Keratinocyte (primary cell): ENCODE measurements at regions not wholly inside any gene's neighbourhood (a gene's known extent, or its start where the extent isn't known, plus 50 kb on each side); places are given as distances from the start of the nearest gene placed in this dataset.

Source experiments
- DNase-seq: peaks from one replicate; pipeline ENCODE4 v3.0.0-alpha.2; 2011; ENCODE audit warnings: low read depth, missing footprints, low spot score
- FAIRE-seq: peaks from 2 replicates; lab custom pipeline; 2011; peaks lifted over from hg19 to GRCh38; lab: Jason Lieb, UNC
- H2AFZ ChIP-seq: 2 replicates; pipeline ENCODE4 v1.6.0; 2012; ENCODE audit warnings: low read length, control low read depth, inconsistent platforms; ENCODE audit not compliant: control insufficient read depth
- H3K27ac ChIP-seq: 2 replicates; pipeline ENCODE4 v1.5.1; 2011; ENCODE audit warnings: low read length; ENCODE audit not compliant: control insufficient read depth, insufficient read depth
- H3K27me3 ChIP-seq: 3 replicates; pipeline ENCODE4 v1.6.0; 2011; ENCODE audit warnings: low read length; ENCODE audit not compliant: control insufficient read depth, insufficient read depth; ENCODE audit errors: extremely low read depth
- H3K36me3 ChIP-seq, 2 experiments: 2 replicates in 1 of 2; 3 replicates in 1 of 2; pipeline ENCODE4 v1.5.1; 2011; ENCODE audit warnings: low read length in 2 of 2, mild to moderate bottlenecking in 1 of 2; ENCODE audit not compliant: control insufficient read depth in 2 of 2, insufficient read depth in 2 of 2; ENCODE audit errors: extremely low read depth in 1 of 2
- H3K4me1 ChIP-seq: 3 replicates; pipeline ENCODE4 v1.5.1; 2011; ENCODE audit warnings: low read length; ENCODE audit not compliant: control insufficient read depth, insufficient read depth; ENCODE audit errors: extremely low read depth
- H3K4me2 ChIP-seq: 3 replicates; pipeline ENCODE4 v1.6.0; 2011; ENCODE audit warnings: low read depth, low read length; ENCODE audit not compliant: control insufficient read depth, insufficient read depth; ENCODE audit errors: extremely low read depth
- H3K4me3 ChIP-seq, 3 experiments: fragments of 200-600 bp in 1 of 3; sonication (generic) in 1 of 3; 2 replicates in 2 of 3; 3 replicates in 1 of 3; pipeline ENCODE4 v1.5.1; 2011 to 2016; ENCODE audit warnings: low read length in 3 of 3, mild to moderate bottlenecking in 3 of 3, control low read depth in 2 of 3, inconsistent platforms in 1 of 3, low read depth in 1 of 3, mixed read lengths in 1 of 3, mixed run types in 1 of 3, moderate library complexity in 1 of 3; ENCODE audit not compliant: control insufficient read depth in 2 of 3, insufficient read depth in 2 of 3; ENCODE audit errors: extremely low read depth in 1 of 3
- H3K79me2 ChIP-seq: 2 replicates; pipeline ENCODE4 v1.6.0; 2012; ENCODE audit warnings: low read length; ENCODE audit not compliant: control insufficient read depth, insufficient read depth
- H3K9ac ChIP-seq: 3 replicates; pipeline ENCODE4 v1.6.0; 2011; ENCODE audit warnings: low read length; ENCODE audit not compliant: control insufficient read depth, insufficient read depth; ENCODE audit errors: extremely low read depth
- H3K9me1 ChIP-seq: 3 replicates; pipeline ENCODE4 v1.6.0; 2011; ENCODE audit warnings: low read length; ENCODE audit not compliant: control insufficient read depth, insufficient read depth; ENCODE audit errors: extremely low read depth
- H3K9me3 ChIP-seq: 2 replicates; pipeline ENCODE4 v1.5.1; 2012; ENCODE audit warnings: low read depth, low read length; ENCODE audit not compliant: control insufficient read depth
- H4K20me1 ChIP-seq: 3 replicates; pipeline ENCODE4 v1.6.0; 2011; ENCODE audit warnings: low read length; ENCODE audit not compliant: control insufficient read depth, insufficient read depth; ENCODE audit errors: extremely low read depth
- EZH2 ChIP-seq: IDR thresholded peaks from one replicate; pipeline ENCODE4 v1.6.1; 2012; ENCODE audit warnings: inconsistent platforms, mild to moderate bottlenecking, low read length, moderate library complexity
- dilution Hi-C: fragments of 300-500 bp; cut with MboI; formaldehyde crosslinking; loops from one replicate; pipeline ENCODE4 v1.7.0; 2020; ENCODE audit warnings: low sequenced_read_pairs; ENCODE audit not compliant: extremely low pct_ligation_motif_present
- TF ChIP-seq, protein P1 (sequence below), 3 experiments: IDR thresholded peaks in 1 of 3; conservative IDR thresholded peaks in 1 of 3; optimal IDR thresholded peaks in 1 of 3; 2 replicates in 2 of 3; 3 replicates in 1 of 3; pipeline versions ENCODE3 to v1.5.1; 2011; ENCODE audit warnings: low read length in 3 of 3, mild to moderate bottlenecking in 3 of 3, moderate library complexity in 2 of 3, control low read depth in 1 of 3, inconsistent platforms in 1 of 3; ENCODE audit not compliant: insufficient read depth in 2 of 3; ENCODE audit errors: extremely low read depth in 1 of 3

DNA sequence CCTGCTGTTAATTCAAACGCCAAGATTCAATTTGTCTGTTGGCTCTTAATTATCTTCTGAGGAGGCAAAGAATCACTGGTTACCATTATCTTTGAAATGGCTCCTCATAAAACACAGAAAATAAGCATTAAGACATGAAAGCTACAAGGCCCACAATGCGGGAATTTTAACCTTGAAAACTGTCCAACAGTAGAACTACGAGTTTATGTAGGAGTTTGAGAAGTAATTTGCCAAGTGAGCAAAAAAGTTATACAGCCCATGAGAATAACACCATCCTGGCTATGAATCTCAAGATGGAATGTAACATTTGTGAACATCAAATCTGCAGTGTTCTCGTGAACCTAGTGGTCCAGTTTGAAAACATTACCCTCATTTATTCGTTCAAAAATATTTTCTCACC lies 172.5 kb downstream of the ALDH1A2 start:
- H3K27ac ChIP-seq: no peak overlapping the region
- no peak overlapping the region for H3K9ac ChIP-seq
- no peaks in the 10 kb centered on the region for H3K9me1 ChIP-seq
- H3K36me3 ChIP-seq: no peaks in the 10 kb centered on the region
- H3K4me1 ChIP-seq: no peaks in the 10 kb centered on the region
- H3K79me2 ChIP-seq: no peaks in the 10 kb centered on the region
- H3K9me3 ChIP-seq: peaks cover 3% of the 10 kb centered on the region
- no peak for DNase-seq
- TF ChIP-seq, protein P1, sequence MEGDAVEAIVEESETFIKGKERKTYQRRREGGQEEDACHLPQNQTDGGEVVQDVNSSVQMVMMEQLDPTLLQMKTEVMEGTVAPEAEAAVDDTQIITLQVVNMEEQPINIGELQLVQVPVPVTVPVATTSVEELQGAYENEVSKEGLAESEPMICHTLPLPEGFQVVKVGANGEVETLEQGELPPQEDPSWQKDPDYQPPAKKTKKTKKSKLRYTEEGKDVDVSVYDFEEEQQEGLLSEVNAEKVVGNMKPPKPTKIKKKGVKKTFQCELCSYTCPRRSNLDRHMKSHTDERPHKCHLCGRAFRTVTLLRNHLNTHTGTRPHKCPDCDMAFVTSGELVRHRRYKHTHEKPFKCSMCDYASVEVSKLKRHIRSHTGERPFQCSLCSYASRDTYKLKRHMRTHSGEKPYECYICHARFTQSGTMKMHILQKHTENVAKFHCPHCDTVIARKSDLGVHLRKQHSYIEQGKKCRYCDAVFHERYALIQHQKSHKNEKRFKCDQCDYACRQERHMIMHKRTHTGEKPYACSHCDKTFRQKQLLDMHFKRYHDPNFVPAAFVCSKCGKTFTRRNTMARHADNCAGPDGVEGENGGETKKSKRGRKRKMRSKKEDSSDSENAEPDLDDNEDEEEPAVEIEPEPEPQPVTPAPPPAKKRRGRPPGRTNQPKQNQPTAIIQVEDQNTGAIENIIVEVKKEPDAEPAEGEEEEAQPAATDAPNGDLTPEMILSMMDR (optimal IDR thresholded peaks at IDR 0.05 in 1 of 3, IDR thresholded peaks at IDR 0.05 in 1 of 3, conservative IDR thresholded peaks at IDR 0.05 in 1 of 3; ENCODE audit: extremely low read depth in 1 of 3, insufficient read depth in 2 of 3, low read length in 3 of 3): no peak
- TF ChIP-seq EZH2: no peak
- FAIRE-seq: no peak
- H2AFZ ChIP-seq: no peak overlapping the region
- dilution Hi-C loops: no loop called here
- H3K4me2 ChIP-seq: no peak overlapping the region
- H3K27me3 ChIP-seq: no peaks in the 10 kb centered on the region
- no peak overlapping the region for H3K4me3 ChIP-seq
- no peaks in the 10 kb centered on the region for H4K20me1 ChIP-seq

DNA sequence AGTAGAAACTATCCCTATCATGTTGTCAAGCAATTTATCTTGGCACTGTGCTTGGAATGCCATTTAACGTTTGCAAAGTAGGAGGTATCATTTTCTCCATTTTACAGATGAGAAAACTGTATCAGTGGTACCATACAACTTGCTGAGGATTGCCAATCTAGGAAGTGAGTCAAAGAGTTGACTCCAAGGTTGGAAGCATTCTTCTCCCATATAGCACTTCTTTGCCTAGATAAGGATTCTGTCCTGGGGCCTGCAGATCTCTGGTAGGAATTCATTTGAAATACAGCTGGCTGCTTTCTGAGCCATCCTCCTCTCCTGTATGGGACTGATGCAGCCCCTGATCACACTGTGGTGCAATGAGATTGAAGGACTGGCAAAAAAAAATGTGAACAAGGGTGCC lies 170.2 kb downstream of the ALDH1A2 start:
- Histone ChIP-seq H3K4me1 (no peaks in the 10 kb centered on the region), H3K4me3 (no peak overlapping the region), H3K9me1 (no peaks in the 10 kb centered on the region), H4K20me1 (no peaks in the 10 kb centered on the region), H3K27me3 (no peaks in the 10 kb centered on the region), H3K9me3 (peaks cover 3% of the 10 kb centered on the region), H3K27ac (no peak overlapping the region), H3K79me2 (no peaks in the 10 kb centered on the region), H2AFZ (no peak overlapping the region), H3K36me3 (no peaks in the 10 kb centered on the region), H3K9ac (no peak overlapping the region), H3K4me2 (no peak overlapping the region)
- FAIRE-seq (no peak), DNase-seq (no peak)
- dilution Hi-C loops: no loop called here
- TF ChIP-seq, protein P1 (optimal IDR thresholded peaks at IDR 0.05 in 1 of 3, IDR thresholded peaks at IDR 0.05 in 1 of 3, conservative IDR thresholded peaks at IDR 0.05 in 1 of 3; ENCODE audit: extremely low read depth in 1 of 3, insufficient read depth in 2 of 3, low read length in 3 of 3): no peak
- no peak for TF ChIP-seq EZH2
